Stimulated activated CD8-positive, alpha-beta memory T cell treated with anti-CD3 and anti-CD28 coated beads, Interleukin-15, amount 100 ng/mL, for 1 hour (primary cell): ENCODE measurements at regions not wholly inside any gene's neighbourhood (a gene's known extent, or its start where the extent isn't known, plus 50 kb on each side); places are given as distances from the start of the nearest gene placed in this dataset.
"Not testable (repeated sequence)": the region's sequence is repeated elsewhere in the genome, so short reads cannot be mapped to it uniquely, and the experiment has no call there.

ENCODE experiments used
- DNase-seq: peaks from one replicate; pipeline ENCODE4 v3.0.0-alpha.2; 2020; ENCODE audit warnings: low read depth

DNA sequence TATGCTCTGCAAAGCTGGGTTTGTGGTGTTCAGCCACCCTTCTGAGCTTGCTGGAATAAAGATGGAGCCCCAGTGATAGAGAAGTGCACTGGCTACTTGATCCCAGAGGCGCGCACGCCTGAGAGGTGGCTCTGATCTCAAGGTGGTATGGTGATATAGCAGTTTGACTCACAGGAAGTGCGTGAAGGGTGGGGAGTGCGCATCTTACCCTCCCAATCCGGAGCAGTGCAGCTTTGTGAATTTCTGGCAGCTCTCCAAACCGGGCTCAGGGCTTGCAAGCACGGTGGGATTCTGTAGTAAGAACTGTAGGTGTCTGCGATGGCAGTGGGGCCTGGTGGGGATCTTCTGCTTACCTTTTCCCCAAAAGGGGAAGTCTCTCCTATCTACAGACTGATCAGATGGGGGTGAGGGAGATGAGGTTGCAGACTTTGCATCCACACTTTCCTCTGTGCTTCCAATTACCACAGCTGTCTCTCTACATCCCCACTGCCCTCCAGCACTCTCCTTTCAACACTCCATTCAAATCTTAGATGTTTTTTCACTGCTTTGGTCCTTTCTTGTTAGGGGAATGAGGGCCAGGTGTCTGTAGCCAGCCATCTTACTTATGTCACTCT lies 197.4 kb upstream of the SLC38A2 start:
- DNase-seq: no peak

DNA sequence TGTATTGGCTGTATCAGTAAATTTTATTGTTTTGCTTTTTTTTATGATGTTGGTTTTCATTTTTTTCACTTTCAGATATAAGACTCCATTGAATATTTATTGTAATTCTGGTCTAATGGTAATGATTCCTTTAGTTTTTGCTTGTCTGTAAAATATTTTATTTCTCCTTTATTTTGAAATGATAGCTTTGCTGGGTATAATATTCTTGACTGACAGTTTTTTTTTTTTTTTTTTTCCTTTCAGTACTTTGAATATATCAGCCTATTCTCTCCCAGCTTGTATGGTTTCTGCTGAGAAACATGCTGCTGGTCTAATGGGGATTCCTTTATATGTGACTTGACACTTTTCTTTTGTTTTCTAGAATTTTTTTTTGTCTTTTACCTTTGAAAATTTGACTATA lies 195.1 kb upstream of the SLC38A2 start:
- DNase-seq: no peak

DNA sequence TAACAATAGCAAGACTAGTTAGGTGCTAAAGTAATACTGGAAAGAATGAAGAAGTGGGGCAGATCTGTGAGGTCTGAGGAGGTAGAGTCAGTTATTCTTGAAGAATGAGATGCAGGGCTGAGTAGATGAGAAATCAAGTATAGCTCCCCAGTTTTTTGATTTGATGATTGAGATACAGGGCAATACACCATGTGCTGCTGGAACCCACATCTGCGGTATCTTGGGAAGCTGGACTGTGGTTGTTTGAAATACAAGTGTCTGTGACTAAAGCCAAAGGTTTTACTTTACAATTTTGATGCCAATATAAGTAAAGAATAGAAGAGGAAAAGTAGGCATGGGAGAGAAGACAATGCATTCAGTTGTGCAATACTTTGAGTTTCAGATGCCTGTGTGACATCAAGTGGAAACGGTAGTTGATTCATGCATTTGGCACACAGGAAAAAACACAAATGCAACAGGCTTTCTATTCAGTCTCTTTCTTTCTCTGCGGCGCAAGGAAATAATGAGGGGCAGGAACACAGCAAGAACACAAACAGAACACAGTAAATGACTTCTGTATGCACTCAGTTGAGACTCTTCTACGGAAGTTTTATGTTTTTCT lies 190.2 kb upstream of the SLC38A2 start:
- DNase-seq: no peak

DNA sequence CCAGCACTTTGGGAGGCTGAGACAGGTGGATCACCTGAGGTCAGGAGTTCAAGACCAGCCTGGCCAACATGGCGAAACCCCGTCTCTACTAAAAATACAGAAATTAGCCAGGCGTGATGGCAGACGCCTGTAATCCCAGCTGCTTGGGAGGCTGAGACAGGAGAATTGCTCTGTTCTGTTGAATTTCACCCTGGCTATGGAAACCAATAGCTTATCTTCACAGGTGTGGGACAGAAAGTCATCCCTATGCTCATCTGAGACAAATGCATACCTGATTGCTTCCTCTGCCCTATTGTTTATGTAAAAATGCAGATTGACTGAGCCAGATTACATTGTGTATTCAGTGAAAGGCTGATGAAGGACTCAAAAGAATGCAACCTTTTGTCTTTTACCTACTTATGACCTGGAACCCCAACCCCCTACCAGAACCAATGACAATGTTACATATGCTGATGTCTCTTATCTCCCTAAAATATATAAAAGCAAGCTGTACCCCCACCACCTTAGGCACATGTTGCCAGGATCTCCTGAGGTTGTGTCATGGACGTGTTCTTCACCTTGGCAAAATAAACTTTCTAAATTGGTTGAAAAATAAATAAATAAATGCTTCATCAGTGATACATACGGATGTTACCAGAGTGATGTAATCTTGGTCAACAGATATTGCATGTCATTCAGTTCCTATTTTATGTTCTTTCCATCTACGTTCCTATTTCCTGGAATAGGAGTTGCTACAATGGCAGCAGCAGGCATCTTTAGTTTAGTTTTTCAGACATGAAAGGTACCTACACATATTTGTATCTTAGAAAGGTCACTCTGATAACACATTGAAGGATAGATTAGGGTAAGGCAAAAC lies 189.4 kb upstream of the SLC38A2 start:
- DNase-seq: not testable (repeated sequence)

DNA sequence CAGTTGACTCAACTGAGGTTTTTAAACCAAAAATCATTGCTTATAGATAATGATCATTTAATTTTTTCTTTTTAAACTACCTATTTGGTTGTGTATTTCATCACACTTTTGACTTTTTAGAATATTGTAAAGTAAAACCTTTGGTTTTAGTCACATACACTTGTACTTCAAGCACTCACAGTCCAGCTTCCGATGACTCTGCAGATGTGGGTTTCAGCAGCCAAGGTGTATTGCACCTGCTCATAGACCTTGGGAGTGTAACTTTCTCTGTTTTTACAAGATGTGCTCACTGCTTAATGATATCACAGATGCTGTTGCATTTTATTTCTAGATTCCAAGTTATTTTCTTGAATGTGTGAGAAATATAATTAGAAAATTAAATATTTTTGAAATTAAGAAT lies 188.3 kb upstream of the SLC38A2 start:
- DNase-seq: no peak

DNA sequence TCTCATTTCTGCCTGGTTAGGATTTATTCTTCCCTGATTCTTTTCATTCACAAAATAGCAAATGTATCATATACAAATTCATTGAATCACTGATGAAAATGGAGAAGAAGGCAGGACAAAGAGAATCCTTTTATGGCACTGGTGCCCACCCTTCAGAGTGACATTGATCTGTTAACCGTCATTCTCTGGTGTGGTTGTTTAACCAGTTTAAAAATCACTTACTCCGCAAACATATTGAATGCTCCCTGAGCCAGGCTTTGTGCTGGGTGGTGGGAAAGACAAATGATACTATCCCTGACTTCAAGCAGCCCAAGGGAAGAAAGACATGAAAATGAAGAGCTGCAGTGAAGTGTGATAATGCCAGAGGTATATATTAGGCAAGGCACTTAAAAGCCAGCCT lies 187.5 kb upstream of the SLC38A2 start:
- DNase-seq: no peak

DNA sequence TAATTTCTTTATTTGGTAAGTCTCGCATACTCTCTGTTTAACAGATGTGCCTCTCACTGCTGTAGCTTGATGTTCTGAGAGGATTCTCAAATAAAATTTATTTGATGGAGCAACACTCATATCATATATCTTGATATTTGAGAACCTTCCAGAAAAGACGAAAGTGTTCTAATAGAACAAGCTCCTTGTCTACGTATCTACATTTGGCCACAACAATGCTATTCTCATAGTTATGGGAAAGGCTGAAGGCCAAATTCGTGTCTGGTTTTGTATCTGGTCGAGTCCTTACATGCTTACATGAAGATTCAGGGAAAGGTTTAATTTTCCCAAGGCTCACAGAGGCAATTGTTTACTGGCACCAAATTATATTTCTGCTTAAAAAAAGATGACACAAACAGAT lies 186.7 kb upstream of the SLC38A2 start:
- DNase-seq: no peak

DNA sequence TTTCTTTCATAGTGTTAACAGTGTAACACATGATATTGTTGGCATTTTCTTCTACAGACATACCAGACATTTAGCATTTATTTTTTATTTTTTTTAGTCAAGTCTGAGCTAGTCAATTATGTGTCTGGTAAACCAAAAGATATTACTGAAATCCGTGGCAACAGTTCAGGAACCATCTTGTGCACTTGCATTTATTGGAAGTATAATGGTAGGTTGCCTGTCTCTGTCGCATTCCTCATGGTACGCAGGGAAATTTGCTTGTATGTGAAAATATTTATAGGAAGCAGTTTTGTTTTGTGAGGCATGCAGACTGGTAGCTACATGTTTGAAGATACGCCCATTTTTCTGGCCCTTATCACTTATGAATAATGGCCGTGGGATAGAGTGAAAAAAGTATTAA lies 186.1 kb upstream of the SLC38A2 start:
- no peak for DNase-seq

DNA sequence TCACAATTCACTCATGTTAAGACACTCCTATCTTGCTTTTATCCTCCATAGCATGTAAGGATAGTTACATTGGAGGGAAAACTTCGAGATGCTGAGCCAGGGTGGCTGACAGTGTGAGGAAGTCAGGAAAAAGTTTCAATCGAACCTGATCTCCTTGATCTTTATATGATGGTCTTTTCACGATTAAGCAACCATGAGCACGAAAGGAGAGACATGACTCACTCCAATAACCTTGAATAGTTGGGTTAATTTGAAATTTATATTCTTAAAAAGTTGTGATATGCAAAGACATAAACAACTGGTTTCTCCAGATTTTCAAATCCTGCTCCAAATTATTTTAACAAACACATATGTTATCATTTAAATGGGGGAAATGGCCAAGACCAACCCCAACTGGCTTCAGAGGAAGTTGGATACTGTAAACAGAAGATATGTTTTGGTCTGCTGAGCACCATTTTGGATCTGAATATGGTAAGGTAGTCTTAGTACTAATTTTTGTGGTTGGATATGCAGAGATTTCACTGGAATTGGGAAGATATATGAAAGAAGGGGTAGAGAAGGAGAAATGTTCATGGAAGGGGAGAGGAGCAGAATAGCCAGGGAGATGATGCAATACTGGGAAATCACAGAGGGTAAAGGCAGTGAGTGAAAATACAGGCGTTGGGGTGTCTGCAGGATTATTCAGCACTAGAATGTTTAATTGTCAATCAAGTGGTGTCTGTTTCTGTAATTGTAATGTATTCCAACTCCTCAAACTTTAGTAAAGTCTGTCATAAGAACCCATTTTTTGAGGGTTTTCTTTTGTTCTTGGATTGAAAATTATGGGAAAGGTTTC lies 185.2 kb upstream of the SLC38A2 start:
- no peak for DNase-seq

DNA sequence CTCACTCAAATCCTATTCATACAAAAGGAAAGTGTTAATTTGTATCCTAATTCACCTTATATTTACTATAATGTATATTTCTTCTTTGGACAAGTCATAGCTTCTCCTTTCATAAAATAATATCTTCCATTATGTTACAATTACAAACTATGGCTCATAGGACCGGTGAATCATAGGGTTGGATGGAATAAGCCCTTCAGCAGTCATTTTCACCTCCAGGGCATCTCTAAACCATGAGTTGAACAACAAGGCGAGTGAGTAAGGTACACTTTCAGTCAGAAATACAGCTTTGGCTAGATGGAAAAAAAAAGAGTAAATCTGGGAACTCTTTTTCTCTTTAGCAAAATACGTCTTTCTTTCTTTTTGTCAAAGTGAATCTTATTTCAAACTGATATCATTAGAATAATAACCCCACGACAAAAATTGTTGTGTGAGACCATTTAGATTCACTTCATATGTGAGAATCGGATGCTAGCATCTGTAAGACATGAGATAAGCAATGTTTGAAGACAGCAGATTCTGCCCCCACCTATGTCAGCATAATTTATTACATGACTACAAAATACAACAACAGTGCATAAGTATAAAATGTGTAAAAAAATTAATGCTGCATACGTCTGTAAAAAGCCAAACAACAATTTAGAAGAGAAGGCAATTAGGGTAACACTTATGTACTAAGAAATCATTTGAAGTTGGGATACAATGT lies 184.4 kb upstream of the SLC38A2 start:
- no peak for DNase-seq

DNA sequence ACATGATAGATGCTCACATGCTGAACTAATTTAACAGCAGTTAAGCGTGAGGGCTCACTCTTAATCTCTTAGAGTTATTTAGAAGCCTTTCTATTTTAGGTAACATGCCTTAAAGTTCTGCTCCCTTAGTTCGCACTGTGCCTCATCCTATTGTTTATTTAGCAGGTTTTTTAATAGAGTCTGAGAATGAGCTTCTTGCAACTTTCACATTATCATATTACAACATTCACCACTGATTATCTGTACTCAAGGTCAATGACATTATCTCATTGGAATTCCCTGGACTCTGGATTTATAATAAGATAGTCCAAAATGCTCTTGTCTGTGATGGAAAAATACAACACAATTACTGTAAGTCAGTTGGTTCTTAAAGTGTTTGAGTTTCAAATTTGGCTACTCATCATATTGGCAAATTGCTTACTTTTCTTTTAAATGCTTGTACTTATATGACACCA lies 183.6 kb upstream of the SLC38A2 start:
- no peak for DNase-seq

DNA sequence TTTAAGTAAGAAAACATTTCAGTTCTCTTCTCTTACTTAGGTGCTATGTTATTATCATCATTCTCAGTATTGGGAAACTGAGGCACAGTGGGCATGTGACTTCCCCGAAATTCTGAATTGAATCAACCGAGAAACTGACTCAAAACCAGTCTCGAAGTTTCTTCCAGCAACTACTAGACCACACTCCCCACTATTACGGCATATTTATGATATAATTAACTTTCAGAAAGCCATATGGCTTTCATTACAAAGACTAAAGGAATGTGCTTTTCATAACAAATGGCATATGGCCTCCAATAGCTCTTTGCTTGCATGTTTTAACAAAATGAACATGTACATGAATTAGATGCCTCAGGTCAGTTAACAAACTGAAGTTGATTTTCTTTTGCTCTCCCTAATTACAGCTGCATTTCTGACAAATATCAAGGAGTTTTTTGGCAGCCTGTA lies 182.9 kb upstream of the SLC38A2 start:
- DNase-seq: no peak

DNA sequence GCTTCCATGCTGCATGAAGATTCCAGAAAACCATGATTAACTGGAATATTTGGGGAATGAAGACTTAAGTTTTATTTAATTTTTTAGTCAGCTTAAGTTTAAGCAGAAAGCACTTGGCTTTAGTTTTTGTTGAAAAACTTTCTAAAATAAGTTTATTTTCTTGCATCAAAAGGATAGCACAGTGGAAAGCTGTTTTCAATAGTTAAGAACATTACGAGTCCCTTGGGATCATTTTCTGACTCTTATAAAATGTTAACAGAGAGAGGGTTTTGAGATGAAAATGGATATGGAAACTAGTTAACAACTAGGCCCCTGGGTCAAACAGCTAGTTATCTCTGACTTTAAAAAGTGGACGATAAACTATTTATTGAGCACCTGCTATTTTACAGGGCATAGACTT lies 181.9 kb upstream of the SLC38A2 start:
- DNase-seq: no peak

DNA sequence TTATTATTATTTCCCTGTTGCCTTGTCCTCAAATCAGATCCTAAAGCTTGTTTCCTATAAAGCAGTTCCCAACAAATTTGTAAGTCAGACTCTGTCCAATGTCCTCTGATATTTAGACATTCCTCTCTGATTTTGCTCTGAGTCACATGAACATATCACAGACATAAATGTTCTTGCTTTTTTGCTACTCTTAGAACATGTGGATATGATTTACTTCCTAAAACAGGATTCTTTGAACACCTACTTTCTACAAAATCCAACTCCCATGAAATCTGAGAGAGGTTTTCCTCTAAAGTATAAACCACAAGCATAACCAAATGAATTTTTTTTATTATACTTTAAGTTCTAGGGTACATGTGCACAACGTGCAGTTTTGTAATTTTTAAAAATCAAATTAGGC lies 181.3 kb upstream of the SLC38A2 start:
- DNase-seq: no peak

DNA sequence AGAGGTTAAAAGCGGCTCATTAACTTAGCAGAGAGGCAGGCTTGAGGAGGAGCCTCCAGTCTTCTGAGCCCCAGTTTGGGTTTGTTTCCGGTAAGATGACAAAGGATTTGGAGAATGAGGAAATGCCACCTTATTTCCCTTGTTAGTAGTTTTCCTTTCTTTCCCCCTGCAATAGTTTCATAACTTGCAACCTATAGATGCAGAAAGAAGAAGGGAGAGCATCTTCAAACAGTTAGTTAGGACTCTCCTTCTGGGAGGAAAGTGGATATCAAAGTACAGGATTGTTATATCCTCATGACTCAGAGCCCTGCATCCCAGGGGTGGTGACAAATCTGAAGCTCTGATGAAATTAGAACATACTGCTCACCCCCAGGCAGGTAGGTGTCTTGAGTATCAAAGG lies 180.7 kb upstream of the SLC38A2 start:
- DNase-seq: no peak

DNA sequence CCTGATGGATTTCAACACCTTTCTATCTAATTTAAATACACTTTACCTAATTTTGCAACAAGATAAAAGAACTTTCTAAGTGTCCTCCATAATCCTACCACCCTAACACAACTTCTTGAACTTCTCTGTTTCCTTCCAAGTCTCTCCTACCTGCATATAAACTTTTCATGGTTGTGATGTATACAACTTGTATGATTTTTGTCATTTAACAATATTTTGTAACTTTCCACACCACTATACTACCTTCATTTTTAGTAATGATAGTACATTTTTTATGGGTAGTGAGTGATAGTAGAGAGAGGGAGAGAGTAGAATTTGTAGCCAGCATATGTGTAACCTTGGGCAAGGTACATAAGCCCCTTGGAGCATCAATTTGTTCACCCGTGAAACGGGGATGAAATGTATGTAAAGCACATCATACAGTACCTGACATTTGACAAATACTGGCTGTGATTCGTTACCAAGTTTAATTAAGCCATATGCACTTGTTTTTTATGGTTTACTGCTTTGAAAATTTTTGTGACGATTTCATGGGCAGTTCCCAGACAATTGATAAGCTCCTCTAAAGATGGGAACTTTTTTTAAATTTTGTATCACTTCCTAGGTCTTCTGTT lies 177.8 kb upstream of the SLC38A2 start:
- DNase-seq: no peak

DNA sequence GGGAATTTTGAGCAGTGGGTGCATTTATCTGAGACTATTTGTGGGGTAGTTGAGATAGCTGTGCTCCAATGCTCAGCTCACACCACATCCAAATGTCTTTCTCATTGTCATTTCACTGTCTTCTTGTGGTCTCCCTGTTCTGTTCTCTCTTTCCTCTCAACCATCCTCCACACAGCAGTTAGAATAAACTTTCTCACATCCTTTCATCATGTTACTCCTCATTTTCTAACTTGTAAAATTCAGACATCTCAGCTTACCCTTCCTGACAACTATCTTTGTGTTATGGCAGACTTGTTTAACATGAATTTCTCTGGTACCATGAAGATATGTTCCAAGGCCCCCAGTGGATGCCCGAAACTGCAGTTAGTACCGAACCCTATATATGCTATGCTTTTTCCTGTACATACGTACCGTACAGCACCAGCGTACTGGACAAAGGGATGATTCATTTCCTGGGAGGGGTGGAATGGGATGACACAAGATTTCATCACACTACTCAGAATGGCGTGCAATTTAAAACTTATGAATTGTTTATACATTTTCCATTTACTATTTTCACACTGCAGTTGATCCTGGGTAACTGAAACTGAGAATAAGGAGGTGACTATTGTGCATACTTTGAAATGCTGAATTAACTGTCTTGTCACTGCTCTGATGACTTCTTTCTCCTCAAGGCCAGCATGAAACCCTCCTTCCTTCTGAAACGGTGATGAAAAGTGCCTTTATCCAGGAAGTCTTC lies 177.1 kb upstream of the SLC38A2 start:
- no peak for DNase-seq

DNA sequence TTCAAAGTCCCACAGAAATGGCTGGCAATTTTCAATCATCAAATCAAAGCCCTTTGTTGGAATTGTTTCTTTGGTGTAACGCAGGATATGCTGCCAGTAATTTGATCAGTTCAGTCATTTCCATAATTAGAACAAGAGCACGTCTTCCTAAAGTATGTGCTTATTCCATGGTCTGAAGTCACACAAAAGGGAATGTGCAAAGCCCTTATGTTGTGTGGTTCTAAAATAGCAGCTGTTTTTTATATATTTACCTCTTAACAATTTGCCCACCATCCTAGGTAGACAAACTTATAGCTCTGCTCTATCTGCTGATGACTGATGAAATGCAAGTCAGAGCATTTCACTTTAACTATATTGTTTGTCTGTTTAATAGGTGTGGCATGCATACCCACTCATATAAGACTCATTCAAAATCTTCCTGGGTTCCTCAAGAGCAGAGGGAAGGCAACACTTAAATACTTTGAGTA lies 176.1 kb upstream of the SLC38A2 start:
- no peak for DNase-seq

DNA sequence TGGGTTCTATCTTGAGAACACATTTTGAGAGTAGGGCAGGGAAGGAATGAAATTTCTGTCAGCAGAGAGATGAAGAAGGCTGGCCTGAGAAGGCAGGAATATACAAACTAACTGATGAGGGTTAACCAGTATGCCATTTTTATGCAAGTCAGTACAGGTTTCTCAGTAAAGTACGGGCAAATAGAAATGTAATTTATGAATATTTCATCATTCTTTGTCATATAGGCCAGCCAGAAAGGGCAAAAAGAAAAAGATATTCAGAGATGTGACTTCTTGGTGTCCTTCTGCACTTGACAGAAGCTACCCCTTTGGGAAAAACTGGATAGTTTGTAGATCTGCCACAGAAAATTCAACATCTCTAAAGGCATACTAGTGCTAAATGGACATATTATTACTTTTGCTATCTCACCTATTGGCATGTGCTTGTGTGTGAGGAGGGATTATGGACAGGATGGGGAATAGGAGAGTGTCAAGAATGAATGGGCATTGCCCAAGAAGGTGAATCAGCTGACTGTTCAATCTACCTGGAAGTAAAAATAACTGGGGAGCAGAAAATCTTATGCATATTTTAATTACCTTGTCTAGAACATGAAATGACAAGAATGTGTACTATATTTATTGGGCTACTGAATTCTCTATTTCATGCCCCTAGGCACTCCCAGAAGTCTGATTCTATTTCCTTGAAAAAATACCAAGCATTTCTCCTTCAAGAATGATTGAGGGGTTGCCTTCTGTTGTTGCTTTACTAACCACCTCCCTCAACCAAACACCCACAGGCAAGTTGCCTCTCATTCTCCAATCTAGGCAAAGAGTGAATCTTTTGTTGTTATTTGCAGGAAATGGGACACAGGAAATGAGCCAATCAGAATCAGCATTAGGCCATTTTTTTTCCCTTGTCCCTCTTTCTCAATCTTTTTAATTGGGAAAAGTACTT lies 175.1 kb upstream of the SLC38A2 start:
- no peak for DNase-seq
